ENCODE measurements at regions not wholly inside any gene's neighbourhood (a gene's known extent, or its start where the extent isn't known, plus 50 kb on each side); places are given as distances from the start of the nearest gene placed in this dataset.

DNA sequence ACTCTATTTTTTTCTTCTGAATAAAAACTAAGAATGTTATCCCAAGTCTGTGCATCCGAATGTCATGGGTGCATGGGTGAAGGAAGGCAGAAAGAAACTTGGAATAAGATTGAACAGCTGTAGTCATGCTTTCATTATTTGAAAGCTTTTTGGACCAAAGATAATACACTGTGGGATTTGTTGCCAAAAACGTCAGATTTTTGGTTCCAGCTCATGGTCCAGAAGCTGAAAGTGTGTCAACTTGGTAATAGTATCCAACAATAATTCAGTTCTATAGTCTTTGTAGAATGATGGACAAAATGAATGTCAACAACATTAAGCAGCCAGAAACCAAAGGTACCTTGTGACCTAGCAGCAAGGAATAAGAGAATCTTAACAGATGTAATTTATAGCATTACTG is 327.9 kb upstream of the ADAMTS9 start:
- Histone ChIP-seq H3K4me3 (ENCODE audit: low read depth, low read length) (no peak overlapping the region), H3K36me3 (ENCODE audit: control insufficient read depth in 2 of 2, insufficient read depth in 1 of 2, low read length in 2 of 2) (no peaks in the 10 kb centered on the region), H3K4me1 (ENCODE audit: control insufficient read depth, insufficient read depth, low read length) (peaks cover 5% of the 10 kb centered on the region), H3K9me3 (ENCODE audit: control insufficient read depth, insufficient read depth, low read depth, low read length) (no peaks in the 10 kb centered on the region), H3K27ac (ENCODE audit: extremely low read depth, low read depth, low read length) (no peak overlapping the region)
- POLR2A ChIA-PET = no interaction called here
- TF ChIP-seq ZNF155 (tag by site-specific recombination; IDR thresholded peaks at IDR 0.05) = no peak
- no peak for TF ChIP-seq ZNF707 (tag by site-specific recombination; IDR thresholded peaks at IDR 0.05)
- TF ChIP-seq ZSCAN5A (tag by site-specific recombination; IDR thresholded peaks at IDR 0.05) = no peak
- TF ChIP-seq ZNF544 (tag by site-specific recombination; IDR thresholded peaks at IDR 0.05) = no peak
- no peak for TF ChIP-seq ZNF623 (tag by site-specific recombination; IDR thresholded peaks at IDR 0.05)
- no peak for TF ChIP-seq FEZF1 (tag by site-specific recombination; IDR thresholded peaks at IDR 0.05)
- TF ChIP-seq ZNF704 (tag by site-specific recombination; IDR thresholded peaks at IDR 0.05) = no peak
- TF ChIP-seq ZNF529 (tag by site-specific recombination; IDR thresholded peaks at IDR 0.05; ENCODE audit: insufficient replicate concordance) = no peak
- CTCF ChIA-PET = no interaction called here

DNA sequence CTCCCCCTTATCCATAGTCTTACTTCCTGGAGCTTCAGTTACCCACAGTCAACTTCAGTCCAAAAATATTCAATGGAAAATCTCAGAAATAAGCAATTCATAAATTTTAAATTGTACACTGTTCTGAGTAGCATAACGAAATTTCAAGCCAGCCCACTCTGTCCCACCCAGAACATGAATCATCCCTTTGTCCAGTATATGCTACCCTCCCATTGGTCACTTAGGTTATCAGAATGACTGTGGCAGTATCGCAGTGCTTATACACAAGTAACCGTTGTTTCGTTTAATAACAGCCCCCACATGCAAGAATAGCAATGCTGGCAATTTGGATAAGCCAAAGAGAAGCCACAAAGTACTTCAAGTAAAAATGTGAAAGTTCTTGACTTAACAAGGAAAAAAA is 325.3 kb upstream of the ADAMTS9 start:
- Histone ChIP-seq H3K36me3 (ENCODE audit: control insufficient read depth in 2 of 2, insufficient read depth in 1 of 2, low read length in 2 of 2) (no peaks in the 10 kb centered on the region), H3K4me3 (ENCODE audit: low read depth, low read length) (no peak overlapping the region), H3K27ac (ENCODE audit: extremely low read depth, low read depth, low read length) (no peak overlapping the region), H3K4me1 (ENCODE audit: control insufficient read depth, insufficient read depth, low read length) (no peaks in the 10 kb centered on the region), H3K9me3 (ENCODE audit: control insufficient read depth, insufficient read depth, low read depth, low read length) (no peaks in the 10 kb centered on the region)
- TF ChIP-seq ZBTB49 (tag by site-specific recombination; IDR thresholded peaks at IDR 0.05; ENCODE audit: low read depth) = no peak
- no peak for TF ChIP-seq ZNF37A (tag by site-specific recombination; IDR thresholded peaks at IDR 0.05)
- no peak for TF ChIP-seq ZNF155 (tag by site-specific recombination; IDR thresholded peaks at IDR 0.05)
- TF ChIP-seq ZNF112 (tag by site-specific recombination; IDR thresholded peaks at IDR 0.05) = no peak
- TF ChIP-seq ZNF830 (tag by site-specific recombination; IDR thresholded peaks at IDR 0.05; ENCODE audit: low read depth) = no peak
- TF ChIP-seq, protein P1, sequence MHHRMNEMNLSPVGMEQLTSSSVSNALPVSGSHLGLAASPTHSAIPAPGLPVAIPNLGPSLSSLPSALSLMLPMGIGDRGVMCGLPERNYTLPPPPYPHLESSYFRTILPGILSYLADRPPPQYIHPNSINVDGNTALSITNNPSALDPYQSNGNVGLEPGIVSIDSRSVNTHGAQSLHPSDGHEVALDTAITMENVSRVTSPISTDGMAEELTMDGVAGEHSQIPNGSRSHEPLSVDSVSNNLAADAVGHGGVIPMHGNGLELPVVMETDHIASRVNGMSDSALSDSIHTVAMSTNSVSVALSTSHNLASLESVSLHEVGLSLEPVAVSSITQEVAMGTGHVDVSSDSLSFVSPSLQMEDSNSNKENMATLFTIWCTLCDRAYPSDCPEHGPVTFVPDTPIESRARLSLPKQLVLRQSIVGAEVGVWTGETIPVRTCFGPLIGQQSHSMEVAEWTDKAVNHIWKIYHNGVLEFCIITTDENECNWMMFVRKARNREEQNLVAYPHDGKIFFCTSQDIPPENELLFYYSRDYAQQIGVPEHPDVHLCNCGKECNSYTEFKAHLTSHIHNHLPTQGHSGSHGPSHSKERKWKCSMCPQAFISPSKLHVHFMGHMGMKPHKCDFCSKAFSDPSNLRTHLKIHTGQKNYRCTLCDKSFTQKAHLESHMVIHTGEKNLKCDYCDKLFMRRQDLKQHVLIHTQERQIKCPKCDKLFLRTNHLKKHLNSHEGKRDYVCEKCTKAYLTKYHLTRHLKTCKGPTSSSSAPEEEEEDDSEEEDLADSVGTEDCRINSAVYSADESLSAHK (tag by site-specific recombination; IDR thresholded peaks at IDR 0.05) = no peak
- TF ChIP-seq SCRT1 (tag by site-specific recombination; IDR thresholded peaks at IDR 0.05; ENCODE audit: borderline replicate concordance) = no peak
- no peak for TF ChIP-seq ZNF175 (tag by site-specific recombination; IDR thresholded peaks at IDR 0.05)
- TF ChIP-seq ZNF692 (tag by site-specific recombination; IDR thresholded peaks at IDR 0.05) = no peak
- no peak for TF ChIP-seq ZNF174 (tag by site-specific recombination; IDR thresholded peaks at IDR 0.05)
- TF ChIP-seq ZNF19 (tag by site-specific recombination; IDR thresholded peaks at IDR 0.05; ENCODE audit: low read depth) = no peak
- no peak for TF ChIP-seq WT1 (tag by site-specific recombination; IDR thresholded peaks at IDR 0.05)
- TF ChIP-seq ZNF121 (tag by site-specific recombination; IDR thresholded peaks at IDR 0.05) = no peak
- no peak for TF ChIP-seq ZIC2 (tag by site-specific recombination; IDR thresholded peaks at IDR 0.05)
- TF ChIP-seq KLF1 (tag by site-specific recombination; IDR thresholded peaks at IDR 0.05) = no peak
- no peak for TF ChIP-seq ZNF354C (tag by site-specific recombination; IDR thresholded peaks at IDR 0.05; ENCODE audit: borderline replicate concordance, low read depth)
- CTCF ChIA-PET = no interaction called here
- POLR2A ChIA-PET = no interaction called here

All from HEK293 (cell line).